IMR-90 (cell line): ENCODE measurements at regions not wholly inside any gene's neighbourhood (a gene's known extent, or its start where the extent isn't known, plus 50 kb on each side); places are given as distances from the start of the nearest gene placed in this dataset.

ENCODE experiments used
- ATAC-seq: fragments of 200-7000 bp; cut with Tn5 transposase; 2 replicates; pipeline ENCODE4 v1.9.1; 2020; ENCODE audit warnings: low read depth, mild to moderate bottlenecking, moderate library complexity
- BruUV-seq: library from RNA; stranded (reverse); fragments of 400-500 nt; replicated peaks from 2 replicates; lab custom pipeline; 2021; lab: Mats Ljungman, UMichigan
- CTCF ChIA-PET: fragments of 300-600 bp; formaldehyde crosslinking; extraction: SDS; loops from one replicate; lab custom pipeline; 2021; ENCODE audit warnings: antibody characterized with exemption; lab: Yijun Ruan, JAX
- POLR2A ChIA-PET: fragments of 300-600 bp; sonication (Branson Sonifier 250); formaldehyde crosslinking; loops from one replicate; lab custom pipeline; 2022; ENCODE audit warnings: antibody characterized with exemption; ENCODE audit not compliant: unreplicated experiment; lab: Charles Lee
- DNase-seq: peaks from one replicate; pipeline ENCODE4 v3.0.0; 2013
- H2AFZ ChIP-seq: replicated peaks from 2 replicates; pipeline ENCODE3; 2013; ENCODE audit warnings: low read length, mild to moderate bottlenecking; ENCODE audit not compliant: poor library complexity
- H2AK5ac ChIP-seq: 2 replicates; pipeline ENCODE4 v1.6.1; 2013; ENCODE audit warnings: low read depth, low read length, inconsistent platforms
- H2AK9ac ChIP-seq: replicated peaks from 2 replicates; pipeline ENCODE3; 2013; ENCODE audit warnings: mild to moderate bottlenecking, low read depth, low read length, moderate library complexity; ENCODE audit not compliant: poor library complexity
- H2BK120ac ChIP-seq: 2 replicates; pipeline ENCODE4 v1.6.1; 2013; ENCODE audit warnings: low read depth, low read length, inconsistent platforms
- H2BK15ac ChIP-seq: 3 replicates; pipeline ENCODE4 v1.6.1; 2013; ENCODE audit warnings: low read depth, low read length, inconsistent platforms
- H2BK20ac ChIP-seq: 2 replicates; pipeline ENCODE4 v1.6.1; 2013; ENCODE audit warnings: low read depth, mild to moderate bottlenecking, inconsistent platforms, low read length, moderate library complexity
- H2BK5ac ChIP-seq: 2 replicates; pipeline ENCODE4 v1.6.1; 2013; ENCODE audit warnings: mild to moderate bottlenecking, low read depth, low read length, inconsistent platforms; ENCODE audit not compliant: poor library complexity, severe bottlenecking
- H3K14ac ChIP-seq: replicated peaks from 2 replicates; pipeline ENCODE4 v1.6.1; 2013; ENCODE audit warnings: low read depth, low read length, inconsistent platforms
- H3K18ac ChIP-seq: 2 replicates; pipeline ENCODE4 v1.6.1; 2013; ENCODE audit warnings: low read depth, low read length, control low read depth
- H3K23ac ChIP-seq: 2 replicates; pipeline ENCODE4 v1.6.1; 2013; ENCODE audit warnings: low read depth, low read length, inconsistent platforms
- H3K27ac ChIP-seq: 2 replicates; pipeline ENCODE4 v1.5.1; 2013; ENCODE audit warnings: mild to moderate bottlenecking, control low read depth, low read length; ENCODE audit not compliant: insufficient read depth
- H3K27me3 ChIP-seq: 2 replicates; pipeline ENCODE4 v1.6.1; 2013; ENCODE audit warnings: low read length; ENCODE audit not compliant: control insufficient read depth, insufficient read depth
- H3K36me3 ChIP-seq: 2 replicates; pipeline ENCODE4 v1.6.1; 2013; ENCODE audit warnings: low read length, mixed read lengths; ENCODE audit not compliant: control insufficient read depth, insufficient read depth
- H3K4ac ChIP-seq: 2 replicates; pipeline ENCODE4 v1.6.1; 2013; ENCODE audit warnings: low read depth, low read length, inconsistent platforms
- H3K4me1 ChIP-seq: 2 replicates; pipeline ENCODE4 v1.6.1; 2013; ENCODE audit warnings: low read length, mixed read lengths; ENCODE audit not compliant: control insufficient read depth, insufficient read depth
- H3K4me2 ChIP-seq: 2 replicates; pipeline ENCODE4 v1.6.1; 2013; ENCODE audit warnings: low read depth, mild to moderate bottlenecking, control low read depth, low read length, moderate library complexity
- H3K4me3 ChIP-seq: 2 replicates; pipeline ENCODE4 v1.5.1; 2013; ENCODE audit warnings: low read depth, mild to moderate bottlenecking, control low read depth, low read length, moderate library complexity; ENCODE audit not compliant: insufficient read depth
- H3K56ac ChIP-seq: 2 replicates; pipeline ENCODE4 v1.6.1; 2013; ENCODE audit warnings: low read length, inconsistent platforms; ENCODE audit not compliant: insufficient read depth; ENCODE audit errors: extremely low read depth
- H3K79me1 ChIP-seq, 2 experiments: 2 replicates each; pipeline ENCODE4 v1.6.1; 2013; ENCODE audit warnings: low read length in 2 of 2, inconsistent platforms in 1 of 2, low read depth in 1 of 2
- H3K9ac ChIP-seq: 2 replicates; pipeline ENCODE4 v1.6.1; 2013; ENCODE audit warnings: low read depth, low read length, control low read depth
- H3K9me1 ChIP-seq: 2 replicates; pipeline ENCODE4 v1.6.1; 2013; ENCODE audit warnings: low read length, inconsistent platforms; ENCODE audit not compliant: insufficient read depth
- H3K9me3 ChIP-seq: 2 replicates; pipeline ENCODE4 v1.6.1; 2013; ENCODE audit warnings: low read length; ENCODE audit not compliant: control insufficient read depth, insufficient read depth
- H4K20me1 ChIP-seq: 2 replicates; pipeline ENCODE4 v1.6.1; 2013; ENCODE audit warnings: low read length, inconsistent platforms; ENCODE audit not compliant: insufficient read depth
- H4K5ac ChIP-seq: 2 replicates; pipeline ENCODE4 v1.6.1; 2013; ENCODE audit warnings: mild to moderate bottlenecking, low read depth, low read length, control low read depth
- H4K8ac ChIP-seq, 2 experiments: 2 replicates each; pipeline ENCODE4 v1.6.1; 2013; ENCODE audit warnings: low read depth in 2 of 2, low read length in 2 of 2, control low read depth in 1 of 2, inconsistent platforms in 1 of 2
- H4K91ac ChIP-seq: 2 replicates; pipeline ENCODE4 v1.6.1; 2013; ENCODE audit warnings: low read depth, low read length, inconsistent platforms; ENCODE audit not compliant: insufficient read depth
- BHLHE40 ChIP-seq: fragments of 150-350 bp; IDR thresholded peaks from 2 replicates; pipeline ENCODE4 v1.6.1; 2016; ENCODE audit warnings: mild to moderate bottlenecking, low read depth, low read length
- MXI1 ChIP-seq: IDR thresholded peaks from 2 replicates; pipeline ENCODE4 v1.6.1; 2012; ENCODE audit warnings: low read depth, mild to moderate bottlenecking, low read length, moderate library complexity, borderline replicate concordance
- RAD21 ChIP-seq: IDR thresholded peaks from 2 replicates; pipeline ENCODE4 v1.6.1; 2012; ENCODE audit warnings: low read length, improper control_type of control experiment
- RFX5 ChIP-seq: IDR thresholded peaks from 2 replicates; pipeline ENCODE4 v1.8.0; 2012; ENCODE audit warnings: low read depth, mild to moderate bottlenecking, low read length, moderate library complexity
- SMC3 ChIP-seq: fragments of 150-350 bp; IDR thresholded peaks from 2 replicates; pipeline ENCODE4 v1.6.1; 2016; ENCODE audit warnings: low read depth, mild to moderate bottlenecking, antibody characterized with exemption, low read length, moderate library complexity
- WGBS, 2 experiments: methylation state at CpG; one replicate each; pipeline versions ENCODE4 v1.1.5 to v1.1.7; 2013; ENCODE audit warnings: missing lambda C conversion rate in 2 of 2; ENCODE audit not compliant: insufficient read length in 1 of 2; ENCODE audit errors: extremely low coverage in 2 of 2; 5-methylcytosine and 5-hydroxymethylcytosine counted together
- dilution Hi-C: fragments of 300-500 bp; cut with HindIII; formaldehyde crosslinking; loops from one replicate; pipeline ENCODE4 v1.14.3; 2018; ENCODE audit warnings: low sequenced_read_pairs; ENCODE audit not compliant: unreplicated experiment
- in situ Hi-C: fragments of 300-500 bp; cut with MboI; formaldehyde crosslinking; loops from 3 replicates; pipeline ENCODE4 v1.14.3; 2019; ENCODE audit warnings: low sequenced_read_pairs, inconsistent platforms, mixed read lengths
- intact Hi-C: fragments of 100-400 bp; cut with micrococcal nuclease; formaldehyde crosslinking; loops from 2 replicates; pipeline ENCODE4 v1.10.0; 2022
- TF ChIP-seq, protein P1 (sequence below): fragments of 150-350 bp; IDR thresholded peaks from 2 replicates; pipeline ENCODE4 v1.6.1; 2016; ENCODE audit warnings: low read depth, mild to moderate bottlenecking, low read length, moderate library complexity, borderline replicate concordance

DNA sequence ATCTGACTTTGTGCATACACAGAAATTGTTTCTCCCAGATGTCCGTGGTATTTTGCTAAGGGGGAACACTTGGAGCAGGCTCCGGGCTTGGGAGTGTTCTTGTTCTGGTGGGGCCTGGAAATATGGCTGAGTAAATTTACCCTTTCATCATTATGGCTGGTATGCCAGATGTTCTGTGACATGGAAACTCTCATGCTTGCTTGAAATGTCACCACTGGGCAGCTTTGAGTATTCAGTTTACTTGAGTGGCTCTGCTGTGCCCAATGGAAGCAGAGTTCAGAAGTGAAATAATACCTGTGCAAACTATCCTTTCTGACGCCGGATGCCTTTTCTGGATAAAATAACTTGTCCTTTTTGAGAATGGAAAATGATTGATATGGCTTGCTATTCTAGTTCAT is 283.6 kb upstream of the TPM1 start:
- H4K8ac ChIP-seq, result no peak overlapping the region
- H3K36me3 ChIP-seq, result peaks cover 17% of the 10 kb centered on the region
- H3K27ac ChIP-seq, result peak overlapping the region; percentile 45; the same call in 1 of the 2 replicates
- no peak for TF ChIP-seq RAD21
- TF ChIP-seq, protein P1, sequence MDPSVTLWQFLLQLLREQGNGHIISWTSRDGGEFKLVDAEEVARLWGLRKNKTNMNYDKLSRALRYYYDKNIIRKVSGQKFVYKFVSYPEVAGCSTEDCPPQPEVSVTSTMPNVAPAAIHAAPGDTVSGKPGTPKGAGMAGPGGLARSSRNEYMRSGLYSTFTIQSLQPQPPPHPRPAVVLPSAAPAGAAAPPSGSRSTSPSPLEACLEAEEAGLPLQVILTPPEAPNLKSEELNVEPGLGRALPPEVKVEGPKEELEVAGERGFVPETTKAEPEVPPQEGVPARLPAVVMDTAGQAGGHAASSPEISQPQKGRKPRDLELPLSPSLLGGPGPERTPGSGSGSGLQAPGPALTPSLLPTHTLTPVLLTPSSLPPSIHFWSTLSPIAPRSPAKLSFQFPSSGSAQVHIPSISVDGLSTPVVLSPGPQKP, result no peak
- no peak for TF ChIP-seq BHLHE40
- TF ChIP-seq MXI1, result no peak
- TF ChIP-seq SMC3, result no peak
- no peak for TF ChIP-seq RFX5
- H2BK120ac ChIP-seq, result no peak overlapping the region
- H3K4me2 ChIP-seq, result no peak overlapping the region; the same call in 1 of the 2 replicates
- no peak overlapping the region for H2BK5ac ChIP-seq
- DNase-seq, result no peak
- H3K18ac ChIP-seq, result no peak overlapping the region; the same call in 1 of the 2 replicates
- no CpG with 5 or more reads among the region's 4 CpGs for WGBS, 2 experiments
- H2BK20ac ChIP-seq, result no peak overlapping the region
- H3K56ac ChIP-seq, result no peak overlapping the region
- no peak overlapping the region for H3K9ac ChIP-seq
- ATAC-seq, result no peak
- no peak overlapping the region for H2AK9ac ChIP-seq
- BruUV-seq, result no TSS peak
- POLR2A ChIA-PET, result interaction anchor here (0.6 kb wide), 1 partner anchor 330 kb away, joined by 3 read pairs; no protein-coding TSS in a partner anchor
- peaks cover 10% of the 10 kb centered on the region for H3K4me1 ChIP-seq
- H3K4me3 ChIP-seq, result no peak overlapping the region
- H4K20me1 ChIP-seq, result peaks cover 13% of the 10 kb centered on the region; the same call in 1 of the 2 replicates
- H2AFZ ChIP-seq, result no peak overlapping the region
- no peak overlapping the region for H4K91ac ChIP-seq
- H3K79me1 ChIP-seq, result no peaks in the 10 kb centered on the region
- no peak overlapping the region for H3K23ac ChIP-seq
- no peak overlapping the region for H4K5ac ChIP-seq
- intact Hi-C loops, result no loop called here
- H2AK5ac ChIP-seq, result no peak overlapping the region
- dilution Hi-C loops, result no loop called here
- no peak overlapping the region for H3K4ac ChIP-seq
- no peaks in the 10 kb centered on the region for H3K9me3 ChIP-seq
- no peak overlapping the region for H3K14ac ChIP-seq
- in situ Hi-C loops, result no loop called here
- no peak overlapping the region for H2BK15ac ChIP-seq
- no peaks in the 10 kb centered on the region for H3K27me3 ChIP-seq
- H3K9me1 ChIP-seq, result peaks cover 7% of the 10 kb centered on the region; the same call in 1 of the 2 replicates
- CTCF ChIA-PET, result interaction anchor here (3.5 kb wide), 1 partner anchor 16 kb away, joined by 18 read pairs; no protein-coding TSS in a partner anchor
